Mesenteric fat pad (tissue), 1 donor: ENCODE measurements at regions not wholly inside any gene's neighbourhood (a gene's known extent, or its start where the extent isn't known, plus 50 kb on each side); places are given as distances from the start of the nearest gene placed in this dataset.
"Not testable (repeated sequence)": the region's sequence is repeated elsewhere in the genome, so short reads cannot be mapped to it uniquely, and the experiment has no call there.

Experiments used
- DNase-seq: peaks from one replicate; pipeline ENCODE4 v3.0.0-alpha.2; 2020; ENCODE audit warnings: low spot score
- donor health status: DM: yes; HTN: yes; CAD: no.

- DNase-seq: no peak
Observed at GRCh38 chr14:26655128-26655527, 57.3 kb upstream of the NOVA1 start.

GRCh38 chr14:26663506-26663905, 65.7 kb upstream of the NOVA1 start:
- no peak for DNase-seq

DNA sequence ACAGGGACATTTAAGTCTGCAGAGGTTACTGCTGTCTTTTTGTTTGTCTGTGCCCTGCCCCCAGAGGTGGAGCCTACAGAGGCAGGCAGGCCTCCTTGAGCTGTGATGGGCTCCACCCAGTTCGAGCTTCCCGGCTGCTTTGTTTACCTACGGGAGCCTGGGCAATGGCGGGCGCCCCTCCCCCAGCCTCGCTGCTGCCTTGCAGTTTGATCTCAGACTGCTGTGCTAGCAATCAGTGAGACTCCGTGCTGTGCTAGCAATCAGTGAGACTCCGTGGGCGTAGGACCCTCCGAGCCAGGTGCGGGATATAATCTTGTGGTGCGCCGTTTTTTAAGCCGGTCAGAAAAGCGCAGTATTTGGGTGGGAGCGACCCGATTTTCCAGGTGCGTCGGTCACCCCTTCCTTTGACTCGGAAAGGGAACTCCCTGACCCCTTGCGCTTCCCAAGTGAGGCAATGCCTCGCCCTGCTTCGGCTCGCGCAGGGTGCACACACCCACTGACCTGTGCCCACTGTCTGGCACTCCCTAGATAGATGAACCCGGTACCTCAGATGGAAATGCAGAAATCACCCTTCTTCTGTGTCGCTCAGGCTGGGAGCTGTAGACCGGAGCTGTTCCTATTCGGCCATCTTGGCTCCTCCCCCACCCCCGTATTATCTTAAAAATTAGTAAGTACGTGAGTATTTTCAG, 81.0 kb upstream of the NOVA1 start:
- not testable (repeated sequence) for DNase-seq

- no peak for DNase-seq
Observed at GRCh38 chr14:26685401-26685800, 87.6 kb upstream of the NOVA1 start.

DNA sequence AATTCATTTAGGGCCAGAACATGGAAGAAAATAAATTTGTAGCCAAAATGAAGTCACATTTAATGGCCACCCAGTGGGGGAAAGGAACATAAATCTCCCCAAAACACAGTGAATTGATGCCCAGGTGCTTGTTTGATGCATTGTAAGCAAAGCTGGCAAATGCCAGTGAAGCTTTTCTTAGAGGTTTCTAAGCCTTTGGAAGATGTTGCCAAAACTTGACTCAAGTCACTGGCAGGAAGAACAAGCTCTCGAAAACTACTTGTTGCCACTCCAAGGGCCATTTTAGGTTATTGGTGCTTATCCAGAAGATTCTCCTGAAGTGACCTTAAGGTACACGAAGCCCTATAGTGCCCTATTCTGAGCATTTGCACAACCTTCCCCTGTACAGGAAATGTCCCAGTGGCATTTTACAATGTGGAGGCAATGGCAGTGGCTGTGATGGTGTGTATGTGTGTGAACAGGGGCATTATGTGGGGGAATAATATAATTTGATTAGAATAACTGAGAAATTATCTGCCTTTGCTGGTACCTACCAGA, 89.5 kb upstream of the NOVA1 start:
- DNase-seq: no peak

DNA sequence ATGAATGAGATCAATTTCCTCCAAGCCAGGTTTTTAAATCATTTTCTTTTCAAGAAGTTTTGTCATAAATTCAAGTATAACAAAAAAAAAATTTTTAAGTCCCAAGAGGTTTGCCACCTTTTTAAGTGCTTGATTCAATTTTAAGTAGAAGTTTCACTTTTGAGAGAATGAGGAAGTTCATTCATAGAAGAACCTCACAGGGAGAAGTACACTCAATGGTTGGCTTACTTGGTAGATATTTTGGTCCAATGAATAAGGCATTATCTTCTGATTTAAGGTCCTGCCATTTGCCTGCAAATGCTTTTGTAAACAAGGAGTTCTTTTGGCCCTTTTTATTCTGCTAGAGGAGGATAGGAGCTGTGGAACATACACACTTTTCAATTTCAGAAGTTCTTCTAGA, 96.7 kb upstream of the NOVA1 start:
- DNase-seq: no peak

DNA sequence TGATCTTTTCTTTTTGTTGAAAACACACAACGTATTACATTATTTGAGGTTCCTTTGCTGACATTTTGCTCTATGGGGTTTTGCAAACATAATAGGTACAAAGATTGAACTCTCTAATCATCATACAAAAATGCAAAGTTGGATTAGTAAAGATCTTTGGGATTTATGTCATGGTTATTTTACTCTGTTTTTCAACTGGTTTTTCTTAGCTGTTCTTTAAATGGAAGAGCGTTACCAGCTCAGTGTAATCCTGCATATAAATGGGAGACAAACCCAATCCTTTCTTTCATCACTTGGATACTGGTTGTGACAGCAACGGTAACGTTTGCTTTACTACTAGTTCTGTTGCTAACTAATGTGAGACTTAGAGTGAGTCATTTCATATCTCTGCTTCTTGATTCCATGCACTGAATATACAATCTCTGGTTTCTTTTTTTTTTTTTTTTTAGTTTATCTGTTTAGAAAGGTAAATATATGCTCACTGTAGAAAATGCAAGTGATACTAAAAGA, 104.9 kb upstream of the NOVA1 start:
- DNase-seq: no peak

GRCh38 chr14:26703686-26704366, 106.0 kb upstream of the NOVA1 start:
- no peak for DNase-seq

DNA sequence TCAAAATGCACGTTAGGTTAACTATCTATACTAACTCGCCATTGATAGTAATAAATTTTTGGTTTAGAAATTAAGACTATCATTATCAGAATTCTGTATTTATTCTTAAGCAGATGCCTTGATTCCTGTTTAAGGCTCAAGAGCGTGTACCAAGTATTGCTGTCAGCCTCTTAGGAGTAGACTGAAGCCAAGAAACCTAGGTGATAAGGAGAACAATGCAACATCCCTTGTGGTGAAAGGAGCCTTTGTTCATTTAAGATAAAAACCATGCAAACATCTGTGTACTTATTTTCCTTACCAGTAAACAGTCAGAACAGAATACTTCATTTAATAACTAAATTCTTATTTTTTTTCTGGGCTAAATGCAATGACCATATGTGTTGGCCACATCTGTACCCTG, 109.4 kb upstream of the NOVA1 start:
- no peak for DNase-seq

DNA sequence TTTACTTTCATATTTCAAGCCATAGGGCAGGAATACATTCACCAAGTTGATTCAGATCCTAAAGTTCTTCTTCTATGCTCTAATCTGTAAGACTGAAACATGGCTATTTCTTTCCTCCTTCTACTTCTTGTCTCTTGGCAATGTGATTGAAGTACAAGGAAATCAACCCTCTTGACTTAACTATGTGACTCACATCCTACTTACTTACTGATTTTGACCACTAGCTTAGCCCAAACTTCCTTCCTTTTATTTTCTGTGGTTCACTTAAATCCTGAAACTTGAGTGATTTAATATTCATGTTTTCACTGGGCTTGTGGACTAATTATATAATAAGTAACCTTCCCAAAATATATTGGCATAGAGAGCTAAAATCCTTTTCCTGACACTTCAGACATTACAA, 111.2 kb upstream of the NOVA1 start:
- DNase-seq: no peak

DNA sequence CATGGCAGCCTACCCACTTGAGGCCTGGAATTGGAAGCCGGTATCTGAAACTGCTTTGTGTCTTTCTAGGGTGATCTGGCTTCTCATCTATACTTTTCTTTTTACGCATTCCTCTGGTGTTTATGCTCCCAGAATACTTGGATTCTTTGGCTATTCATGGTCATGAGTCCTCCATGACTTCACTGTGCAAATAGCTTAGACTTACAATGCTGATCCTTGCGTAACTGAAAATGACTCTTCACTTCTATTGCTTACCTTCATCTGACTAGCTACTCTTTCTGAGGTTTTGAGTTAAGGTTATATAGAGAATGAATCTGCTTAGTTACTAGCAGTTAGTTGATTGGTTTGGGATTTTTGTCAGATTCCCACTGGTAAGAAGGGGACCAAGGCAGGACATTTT, 121.7 kb upstream of the NOVA1 start:
- DNase-seq: no peak

GRCh38 chr14:26722258-26722657, 124.4 kb upstream of the NOVA1 start:
- no peak for DNase-seq

DNA sequence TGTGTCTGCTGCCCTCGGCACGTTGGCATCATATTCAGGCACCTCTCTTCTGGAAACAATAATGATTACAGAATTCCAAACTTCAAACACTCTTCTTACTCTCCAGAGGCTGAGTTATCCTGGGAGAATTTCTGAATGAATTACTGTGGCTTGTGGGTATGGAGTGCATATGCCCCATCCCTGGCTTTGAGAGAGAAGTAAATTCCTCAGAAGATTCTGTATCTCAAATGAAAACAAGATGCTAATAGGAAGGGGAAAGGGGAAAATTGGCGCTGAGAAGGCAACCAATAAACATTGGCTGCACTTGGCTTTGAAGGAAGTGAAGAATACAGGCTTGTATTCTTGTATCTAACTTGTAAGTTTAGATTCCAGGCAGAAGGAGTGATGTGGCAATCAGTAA, 132.0 kb upstream of the NOVA1 start:
- no peak for DNase-seq

- DNase-seq: no peak
Observed at GRCh38 chr14:26730929-26731618, 133.2 kb upstream of the NOVA1 start.

DNA sequence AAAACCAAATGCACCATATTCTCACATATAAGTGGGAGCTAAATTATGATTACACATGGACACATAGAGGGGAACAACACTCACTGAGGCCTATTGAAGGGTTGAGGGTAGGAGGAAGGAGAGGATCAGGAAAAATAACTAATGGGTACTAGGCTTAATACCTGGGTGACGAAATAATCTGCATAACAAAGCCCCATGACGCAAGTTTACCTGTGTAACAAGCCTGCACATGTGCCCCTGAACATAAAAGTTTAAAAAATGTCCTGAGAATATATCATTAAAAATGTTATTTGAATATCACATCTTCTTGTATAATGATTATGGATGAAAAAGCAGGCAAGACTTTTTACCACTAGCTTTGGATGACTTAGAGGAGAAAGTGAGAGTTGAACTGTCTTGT, 138.0 kb upstream of the NOVA1 start:
- no peak for DNase-seq

DNA sequence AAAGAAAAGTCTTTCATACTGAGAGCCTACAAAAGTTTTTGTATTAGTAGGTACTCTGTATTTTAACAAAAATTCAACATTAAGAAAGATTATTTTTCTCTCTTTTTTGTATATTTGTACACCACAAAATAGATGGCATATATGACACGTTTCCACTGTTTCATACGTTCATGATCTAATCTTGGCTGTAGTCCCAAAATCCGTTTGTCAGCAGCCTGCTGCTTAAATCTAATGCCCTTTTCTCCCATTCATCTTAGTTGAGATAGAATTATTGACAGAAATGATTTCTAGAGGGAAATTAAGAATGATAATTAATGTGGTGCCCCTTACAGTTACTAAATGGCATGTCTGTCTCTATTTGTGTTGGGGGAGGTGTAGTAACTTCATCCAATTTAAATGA, 140.7 kb upstream of the NOVA1 start:
- DNase-seq: no peak

DNA sequence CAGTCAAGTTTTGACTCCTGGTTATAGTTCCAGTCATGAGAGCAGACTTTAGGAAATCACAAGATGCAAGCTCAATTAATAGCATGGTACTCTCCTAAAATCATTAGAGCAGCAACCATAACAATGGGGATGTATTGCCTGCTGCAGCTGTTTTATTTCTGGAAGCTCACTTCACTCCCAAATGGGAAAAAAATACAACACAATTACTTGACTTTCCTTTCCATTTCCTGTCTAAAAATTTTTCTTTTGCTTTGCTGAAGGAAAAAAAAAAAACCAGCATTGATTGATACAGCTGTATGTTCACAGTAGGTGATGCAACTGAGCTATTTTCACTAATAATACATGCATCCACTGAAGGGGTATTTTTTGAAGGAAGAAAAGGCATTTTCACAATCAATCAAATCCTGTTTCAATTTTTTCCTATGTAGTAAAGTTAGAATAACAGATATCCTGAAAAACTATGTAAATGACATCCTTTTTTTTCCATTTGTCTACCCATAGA, 143.9 kb upstream of the NOVA1 start:
- no peak for DNase-seq

GRCh38 chr14:26743284-26743683, 145.5 kb upstream of the NOVA1 start:
- DNase-seq: no peak

DNA sequence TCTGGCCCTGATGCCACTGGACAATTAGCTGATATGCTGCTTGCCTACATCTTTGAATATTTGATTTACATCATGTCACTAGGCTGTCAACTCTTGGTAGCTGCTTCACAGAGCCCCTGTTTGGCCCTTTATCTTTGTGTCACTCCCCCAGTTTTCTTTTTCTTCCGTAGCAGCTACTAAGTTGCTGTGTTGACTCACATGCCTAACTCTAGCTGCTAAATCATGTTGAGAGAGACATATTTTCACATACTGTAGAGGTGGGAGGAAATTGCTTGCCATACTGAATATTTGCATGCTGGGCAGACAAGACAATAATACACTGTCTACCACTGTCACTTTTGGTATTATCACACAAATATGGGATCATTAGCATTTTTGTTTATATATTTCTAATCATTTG, 147.1 kb upstream of the NOVA1 start:
- DNase-seq: no peak

GRCh38 chr14:26761532-26761931, 163.7 kb upstream of the NOVA1 start:
- no peak for DNase-seq

GRCh38 chr14:26765301-26765700, 167.5 kb upstream of the NOVA1 start:
- DNase-seq: no peak
